ENCODE measurements at regions not wholly inside any gene's neighbourhood (a gene's known extent, or its start where the extent isn't known, plus 50 kb on each side); places are given as distances from the start of the nearest gene placed in this dataset.

DNA sequence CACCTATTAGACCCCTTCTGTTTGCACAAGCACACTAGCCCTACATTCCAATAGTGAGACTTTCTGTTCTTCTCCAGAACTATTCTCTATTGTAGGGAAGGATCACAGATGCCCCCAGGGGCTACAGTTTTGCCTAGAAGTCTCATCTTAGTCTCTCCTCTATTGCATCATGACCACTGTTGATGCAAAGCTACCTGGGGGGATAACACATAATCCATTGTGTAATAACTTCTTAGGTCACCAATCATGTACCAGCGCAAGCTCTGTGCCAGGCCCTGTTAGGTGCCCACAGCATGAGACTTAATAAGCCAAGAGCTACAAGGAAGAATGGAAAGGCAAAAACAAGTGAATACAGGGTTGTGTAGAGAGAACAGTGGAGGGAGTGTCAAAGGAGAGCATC is 98.1 kb upstream of the TNFAIP3 start:
- Histone ChIP-seq H3K27me3 (no peaks in the 10 kb centered on the region), H2AFZ (replicated peaks) (no peak overlapping the region), H3K4me3 (no peak overlapping the region), H3K9ac (no peak overlapping the region), H3K4me2 (no peak overlapping the region), H3K9me3 (ENCODE audit: low read depth) (no peaks in the 10 kb centered on the region), H3F3A (ENCODE audit: low read depth) (no peaks in the 10 kb centered on the region), H4K20me1 (ENCODE audit: low read depth) (no peaks in the 10 kb centered on the region), H3K4me1 (no peaks in the 10 kb centered on the region), H3K79me2 (ENCODE audit: low read depth) (no peaks in the 10 kb centered on the region), H3K27ac (no peak overlapping the region), H3K36me3 (no peaks in the 10 kb centered on the region)
- H3K4me1 Mint-ChIP-seq, result no peaks in the 10 kb centered on the region
- no peaks in the 10 kb centered on the region for H3K36me3 Mint-ChIP-seq
- TF ChIP-seq, protein P1, sequence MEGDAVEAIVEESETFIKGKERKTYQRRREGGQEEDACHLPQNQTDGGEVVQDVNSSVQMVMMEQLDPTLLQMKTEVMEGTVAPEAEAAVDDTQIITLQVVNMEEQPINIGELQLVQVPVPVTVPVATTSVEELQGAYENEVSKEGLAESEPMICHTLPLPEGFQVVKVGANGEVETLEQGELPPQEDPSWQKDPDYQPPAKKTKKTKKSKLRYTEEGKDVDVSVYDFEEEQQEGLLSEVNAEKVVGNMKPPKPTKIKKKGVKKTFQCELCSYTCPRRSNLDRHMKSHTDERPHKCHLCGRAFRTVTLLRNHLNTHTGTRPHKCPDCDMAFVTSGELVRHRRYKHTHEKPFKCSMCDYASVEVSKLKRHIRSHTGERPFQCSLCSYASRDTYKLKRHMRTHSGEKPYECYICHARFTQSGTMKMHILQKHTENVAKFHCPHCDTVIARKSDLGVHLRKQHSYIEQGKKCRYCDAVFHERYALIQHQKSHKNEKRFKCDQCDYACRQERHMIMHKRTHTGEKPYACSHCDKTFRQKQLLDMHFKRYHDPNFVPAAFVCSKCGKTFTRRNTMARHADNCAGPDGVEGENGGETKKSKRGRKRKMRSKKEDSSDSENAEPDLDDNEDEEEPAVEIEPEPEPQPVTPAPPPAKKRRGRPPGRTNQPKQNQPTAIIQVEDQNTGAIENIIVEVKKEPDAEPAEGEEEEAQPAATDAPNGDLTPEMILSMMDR (IDR thresholded peaks at IDR 0.05), result no peak
- TF ChIP-seq EZH2phosphoT487 (IDR thresholded peaks at IDR 0.05) (no peak), EZH2 (IDR thresholded peaks at IDR 0.05) (no peak)
- no peaks in the 10 kb centered on the region for H3K27me3 Mint-ChIP-seq (ENCODE audit: insufficient read depth, low read depth)
- no peak overlapping the region for H3K27ac Mint-ChIP-seq
- no peak for DNase-seq (ENCODE audit: low spot score)
- no peak overlapping the region for H3K4me3 Mint-ChIP-seq
- no peaks in the 10 kb centered on the region for H3K9me3 Mint-ChIP-seq

DNA sequence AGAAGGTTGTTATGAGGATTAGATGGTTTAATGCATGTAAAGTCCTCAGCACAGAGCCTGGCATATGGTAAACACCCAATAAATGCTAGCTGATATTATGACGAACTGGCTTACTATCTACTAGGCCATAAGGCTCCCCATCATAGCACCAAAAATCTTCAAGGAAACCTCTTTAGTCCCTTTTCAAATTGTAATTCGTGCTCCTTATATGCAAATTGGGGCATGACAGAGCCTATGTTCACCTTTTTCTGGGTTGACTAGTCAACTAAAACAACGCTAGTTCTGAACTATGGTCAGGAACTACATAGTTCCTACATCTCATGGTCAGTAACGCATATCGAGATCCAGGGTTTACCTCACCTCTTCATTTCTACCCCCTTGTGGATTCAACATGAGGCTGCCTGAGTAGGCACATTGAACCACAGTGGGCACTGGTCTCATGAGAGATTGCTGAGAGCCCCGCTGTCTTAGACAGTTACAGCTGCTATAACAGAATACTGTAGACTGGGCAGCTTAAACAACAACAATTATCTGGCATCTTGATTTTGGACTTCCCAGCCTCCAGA is 97.2 kb upstream of the TNFAIP3 start:
- Mint-ChIP-seq H3K27me3 (ENCODE audit: insufficient read depth, low read depth) (no peaks in the 10 kb centered on the region), H3K4me3 (no peak overlapping the region), H3K36me3 (no peaks in the 10 kb centered on the region), H3K9me3 (no peaks in the 10 kb centered on the region), H3K27ac (no peak overlapping the region), H3K4me1 (no peaks in the 10 kb centered on the region)
- H4K20me1 ChIP-seq (ENCODE audit: low read depth), result no peaks in the 10 kb centered on the region
- H3K79me2 ChIP-seq (ENCODE audit: low read depth), result no peaks in the 10 kb centered on the region
- H3K36me3 ChIP-seq, result no peaks in the 10 kb centered on the region
- H3K9me3 ChIP-seq (ENCODE audit: low read depth), result no peaks in the 10 kb centered on the region
- H3K27ac ChIP-seq, result no peak overlapping the region
- DNase-seq (ENCODE audit: low spot score), result no peak
- H3K4me1 ChIP-seq, result no peaks in the 10 kb centered on the region
- no peaks in the 10 kb centered on the region for H3F3A ChIP-seq (ENCODE audit: low read depth)
- no peak overlapping the region for H3K4me2 ChIP-seq
- no peak overlapping the region for H2AFZ ChIP-seq (replicated peaks)
- TF ChIP-seq, protein P1 (IDR thresholded peaks at IDR 0.05), result no peak
- TF ChIP-seq EZH2 (IDR thresholded peaks at IDR 0.05), result no peak
- no peak for TF ChIP-seq EZH2phosphoT487 (IDR thresholded peaks at IDR 0.05)
- H3K4me3 ChIP-seq, result no peak overlapping the region
- H3K9ac ChIP-seq, result no peak overlapping the region
- H3K27me3 ChIP-seq, result no peaks in the 10 kb centered on the region

DNA sequence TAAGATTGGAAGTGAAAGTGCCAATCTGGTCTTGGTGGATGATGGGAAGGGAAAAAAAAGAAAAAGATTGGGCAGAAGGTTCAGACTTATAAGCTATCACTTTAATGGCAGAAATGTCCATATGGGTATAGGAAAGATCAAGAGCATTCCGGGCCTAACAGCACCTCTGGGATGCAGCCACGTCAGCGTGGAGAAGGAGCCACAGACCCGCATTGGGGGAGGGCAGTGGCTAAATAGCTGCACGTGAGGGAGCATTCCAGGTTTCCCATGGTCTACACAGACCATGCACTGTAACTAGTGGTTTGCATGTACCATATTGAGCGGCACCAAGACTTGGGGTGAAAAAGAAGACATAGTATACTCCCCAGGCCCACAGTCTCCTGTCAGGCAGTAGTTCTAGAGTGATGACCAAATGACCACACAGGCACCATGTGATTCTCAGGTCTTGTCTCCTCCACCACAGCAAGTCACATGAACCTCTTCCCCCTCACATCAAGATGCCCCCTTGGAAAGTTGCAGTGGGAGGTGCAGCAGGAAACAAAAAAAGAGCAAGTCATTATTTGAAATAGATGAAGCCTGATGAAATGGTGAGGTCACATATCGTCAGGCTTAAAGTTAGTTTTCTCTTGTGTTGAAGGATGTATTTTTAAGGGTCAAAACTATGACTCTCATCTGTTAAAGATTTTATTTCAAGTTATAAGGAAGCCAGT is 94.4 kb upstream of the TNFAIP3 start:
- H3K27ac Mint-ChIP-seq, result no peak overlapping the region
- H3K36me3 Mint-ChIP-seq, result no peaks in the 10 kb centered on the region
- no peaks in the 10 kb centered on the region for H3K9me3 ChIP-seq (ENCODE audit: low read depth)
- no peaks in the 10 kb centered on the region for H3K79me2 ChIP-seq (ENCODE audit: low read depth)
- no peaks in the 10 kb centered on the region for H3K27me3 Mint-ChIP-seq (ENCODE audit: insufficient read depth, low read depth)
- H3K27me3 ChIP-seq, result no peaks in the 10 kb centered on the region
- H3K9ac ChIP-seq, result no peak overlapping the region
- no peak overlapping the region for H3K27ac ChIP-seq
- H3K4me2 ChIP-seq, result no peak overlapping the region
- H3K9me3 Mint-ChIP-seq, result no peaks in the 10 kb centered on the region
- H3K4me3 ChIP-seq, result no peak overlapping the region
- DNase-seq (ENCODE audit: low spot score), result no peak
- no peaks in the 10 kb centered on the region for H3K4me1 ChIP-seq
- H3K36me3 ChIP-seq, result no peaks in the 10 kb centered on the region
- peaks cover 3% of the 10 kb centered on the region for H3K4me1 Mint-ChIP-seq
- TF ChIP-seq, protein P1 (IDR thresholded peaks at IDR 0.05), result no peak
- TF ChIP-seq EZH2 (IDR thresholded peaks at IDR 0.05) (no peak), EZH2phosphoT487 (IDR thresholded peaks at IDR 0.05) (no peak)
- no peaks in the 10 kb centered on the region for H4K20me1 ChIP-seq (ENCODE audit: low read depth)
- no peak overlapping the region for H2AFZ ChIP-seq (replicated peaks)
- no peaks in the 10 kb centered on the region for H3F3A ChIP-seq (ENCODE audit: low read depth)
- no peak overlapping the region for H3K4me3 Mint-ChIP-seq

All from neural progenitor cell (in vitro differentiated cells).